ENCODE measurements at regions not wholly inside any gene's neighbourhood (a gene's known extent, or its start where the extent isn't known, plus 50 kb on each side); places are given as distances from the start of the nearest gene placed in this dataset.

DNA sequence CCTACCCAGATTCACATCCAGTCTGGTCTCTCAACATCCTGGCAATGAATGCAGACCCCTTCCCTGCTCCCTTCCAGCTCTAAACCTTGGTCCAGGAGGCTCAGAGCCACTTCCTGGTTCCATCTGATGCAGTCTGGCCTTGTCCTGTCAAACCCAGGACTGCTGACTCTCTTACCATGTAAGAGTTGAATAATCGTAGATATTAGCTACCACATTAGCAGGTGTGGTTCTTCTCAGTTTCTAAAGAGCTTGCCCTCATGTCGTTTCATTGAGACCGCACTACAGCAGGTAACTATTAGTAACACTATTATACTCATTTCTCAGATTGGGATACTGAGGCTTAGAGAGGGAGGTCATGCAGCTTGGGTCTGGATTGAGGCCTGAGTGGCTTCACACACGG lies 133.3 kb downstream of the BOD1 start:
- no peak for TF ChIP-seq POLR2AphosphoS5 (IDR thresholded peaks at IDR 0.05)
- TF ChIP-seq, protein P1, sequence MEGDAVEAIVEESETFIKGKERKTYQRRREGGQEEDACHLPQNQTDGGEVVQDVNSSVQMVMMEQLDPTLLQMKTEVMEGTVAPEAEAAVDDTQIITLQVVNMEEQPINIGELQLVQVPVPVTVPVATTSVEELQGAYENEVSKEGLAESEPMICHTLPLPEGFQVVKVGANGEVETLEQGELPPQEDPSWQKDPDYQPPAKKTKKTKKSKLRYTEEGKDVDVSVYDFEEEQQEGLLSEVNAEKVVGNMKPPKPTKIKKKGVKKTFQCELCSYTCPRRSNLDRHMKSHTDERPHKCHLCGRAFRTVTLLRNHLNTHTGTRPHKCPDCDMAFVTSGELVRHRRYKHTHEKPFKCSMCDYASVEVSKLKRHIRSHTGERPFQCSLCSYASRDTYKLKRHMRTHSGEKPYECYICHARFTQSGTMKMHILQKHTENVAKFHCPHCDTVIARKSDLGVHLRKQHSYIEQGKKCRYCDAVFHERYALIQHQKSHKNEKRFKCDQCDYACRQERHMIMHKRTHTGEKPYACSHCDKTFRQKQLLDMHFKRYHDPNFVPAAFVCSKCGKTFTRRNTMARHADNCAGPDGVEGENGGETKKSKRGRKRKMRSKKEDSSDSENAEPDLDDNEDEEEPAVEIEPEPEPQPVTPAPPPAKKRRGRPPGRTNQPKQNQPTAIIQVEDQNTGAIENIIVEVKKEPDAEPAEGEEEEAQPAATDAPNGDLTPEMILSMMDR (IDR thresholded peaks at IDR 0.05): no peak
